HL-60 (cell line): ENCODE measurements at regions not wholly inside any gene's neighbourhood (a gene's known extent, or its start where the extent isn't known, plus 50 kb on each side); places are given as distances from the start of the nearest gene placed in this dataset.

ENCODE experiments used
- DNase-seq, 2 experiments: peaks; one replicate each; pipeline ENCODE4 v3.0.0-alpha.2; 2010 to 2020; ENCODE audit warnings: low read depth in 1 of 2, low spot score in 1 of 2
- H3K27ac ChIP-seq: fragments of 250-450 bp; sonication (Bioruptor Pico); replicated peaks from 2 replicates; pipeline ENCODE4 v1.5.1; 2020; ENCODE audit warnings: mild to moderate bottlenecking, moderate library complexity
- H3K27me3 ChIP-seq: fragments of 250-450 bp; sonication (Bioruptor Pico); 2 replicates; pipeline ENCODE4 v1.5.1; 2021; ENCODE audit warnings: mild to moderate bottlenecking, moderate library complexity; ENCODE audit not compliant: insufficient read depth, poor library complexity, severe bottlenecking
- H3K4me3 ChIP-seq: replicated peaks from 2 replicates; pipeline ENCODE4 v1.5.1; 2011; ENCODE audit warnings: mild to moderate bottlenecking, control low read depth, low read length; ENCODE audit not compliant: insufficient read depth
- GABPA ChIP-seq: IDR thresholded peaks from 2 replicates; pipeline ENCODE4 v1.6.1; 2012; ENCODE audit warnings: low read depth
- POLR2AphosphoS5 ChIP-seq: IDR thresholded peaks from 2 replicates; pipeline ENCODE4 v1.6.1; 2012; ENCODE audit warnings: low read depth
- REST ChIP-seq: IDR thresholded peaks from 2 replicates; pipeline ENCODE4 v1.6.1; 2012; ENCODE audit warnings: low read depth; ENCODE audit not compliant: insufficient replicate concordance
- SPI1 ChIP-seq: IDR thresholded peaks from 2 replicates; pipeline ENCODE4 v1.6.1; 2012; ENCODE audit warnings: low read depth, mild to moderate bottlenecking, borderline replicate concordance
- TF ChIP-seq, protein P1 (sequence below): IDR thresholded peaks from one replicate; pipeline ENCODE4 v1.5.1; 2011; ENCODE audit warnings: low read length, control low read depth, inconsistent platforms; ENCODE audit not compliant: insufficient read depth

GRCh38 chr12:90257927-90258624 lies 549.4 kb upstream of the ATP2B1 start:
- no peak for DNase-seq
- no peaks in the 10 kb centered on the region for H3K27me3 ChIP-seq
- H3K27ac ChIP-seq: no peak overlapping the region
- TF ChIP-seq, protein P1, sequence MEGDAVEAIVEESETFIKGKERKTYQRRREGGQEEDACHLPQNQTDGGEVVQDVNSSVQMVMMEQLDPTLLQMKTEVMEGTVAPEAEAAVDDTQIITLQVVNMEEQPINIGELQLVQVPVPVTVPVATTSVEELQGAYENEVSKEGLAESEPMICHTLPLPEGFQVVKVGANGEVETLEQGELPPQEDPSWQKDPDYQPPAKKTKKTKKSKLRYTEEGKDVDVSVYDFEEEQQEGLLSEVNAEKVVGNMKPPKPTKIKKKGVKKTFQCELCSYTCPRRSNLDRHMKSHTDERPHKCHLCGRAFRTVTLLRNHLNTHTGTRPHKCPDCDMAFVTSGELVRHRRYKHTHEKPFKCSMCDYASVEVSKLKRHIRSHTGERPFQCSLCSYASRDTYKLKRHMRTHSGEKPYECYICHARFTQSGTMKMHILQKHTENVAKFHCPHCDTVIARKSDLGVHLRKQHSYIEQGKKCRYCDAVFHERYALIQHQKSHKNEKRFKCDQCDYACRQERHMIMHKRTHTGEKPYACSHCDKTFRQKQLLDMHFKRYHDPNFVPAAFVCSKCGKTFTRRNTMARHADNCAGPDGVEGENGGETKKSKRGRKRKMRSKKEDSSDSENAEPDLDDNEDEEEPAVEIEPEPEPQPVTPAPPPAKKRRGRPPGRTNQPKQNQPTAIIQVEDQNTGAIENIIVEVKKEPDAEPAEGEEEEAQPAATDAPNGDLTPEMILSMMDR: no peak
- no peak for TF ChIP-seq SPI1
- no peak for TF ChIP-seq POLR2AphosphoS5
- TF ChIP-seq REST: no peak
- TF ChIP-seq GABPA: no peak
- no peak overlapping the region for H3K4me3 ChIP-seq

- no peak overlapping the region for H3K27ac ChIP-seq
- DNase-seq: no peak
- H3K4me3 ChIP-seq: no peak overlapping the region
- TF ChIP-seq GABPA (no peak), REST (no peak), POLR2AphosphoS5 (no peak), SPI1 (no peak)
- TF ChIP-seq, protein P1: no peak
- H3K27me3 ChIP-seq: no peaks in the 10 kb centered on the region
Measured at GRCh38 chr12:90254796-90255195, 546.2 kb upstream of the ATP2B1 start.

GRCh38 chr12:90253674-90254181 lies 545.1 kb upstream of the ATP2B1 start:
- peak overlapping the region; percentile 72 for H3K27ac ChIP-seq
- no peaks in the 10 kb centered on the region for H3K27me3 ChIP-seq
- peak; percentile 90 to 97 for DNase-seq
- no peak overlapping the region for H3K4me3 ChIP-seq
- TF ChIP-seq, protein P1: peak; percentile 37
- TF ChIP-seq GABPA (peak; percentile 63; the same call in 1 of the 2 replicates), SPI1 (peak; percentile 80; the same call in 1 of the 2 replicates), POLR2AphosphoS5 (peak; percentile 99), REST (no peak)
